Endothelial cell of umbilical vein (primary cell): ENCODE measurements at regions not wholly inside any gene's neighbourhood (a gene's known extent, or its start where the extent isn't known, plus 50 kb on each side); places are given as distances from the start of the nearest gene placed in this dataset.

Experiments
- BruUV-seq: library from RNA; stranded (reverse); fragments of 400-500 nt; replicated peaks from 2 replicates; lab custom pipeline; 2021; lab: Mats Ljungman, UMichigan
- CTCF ChIA-PET: fragments of 300-600, 350-600 bp; sonication (Branson Sonifier 250); formaldehyde crosslinking; loops from one replicate; lab custom pipeline; 2021; ENCODE audit warnings: antibody characterized with exemption, inconsistent platforms; lab: Charles Lee
- POLR2A ChIA-PET: fragments of 300-600, 350-600 bp; sonication (Branson Sonifier 250); formaldehyde crosslinking; loops from one replicate; lab custom pipeline; 2021; ENCODE audit warnings: antibody characterized with exemption, inconsistent platforms; lab: Charles Lee
- DNase-seq: peaks from one replicate; pipeline ENCODE4 v3.0.0-alpha.2; 2011; ENCODE audit warnings: low read depth, low spot score
- FAIRE-seq: peaks from 2 replicates; lab custom pipeline; 2011; peaks lifted over from hg19 to GRCh38; lab: Jason Lieb, UNC
- H2AFZ ChIP-seq: 2 replicates; pipeline ENCODE4 v1.6.0; 2012; ENCODE audit warnings: low read depth, low read length, control low read depth, inconsistent platforms
- H3K27ac ChIP-seq: 2 replicates; pipeline ENCODE4 v1.5.1; 2011; ENCODE audit warnings: low read depth, mild to moderate bottlenecking, control low read depth, low read length, moderate library complexity; ENCODE audit not compliant: insufficient read depth
- H3K27me3 ChIP-seq, 2 experiments: 2 replicates each; pipeline versions ENCODE4 v1.6.0 to v1.6.1; 2011; ENCODE audit warnings: low read length in 2 of 2, mixed read lengths in 1 of 2; ENCODE audit not compliant: control insufficient read depth in 2 of 2, insufficient read depth in 2 of 2
- H3K36me3 ChIP-seq, 2 experiments: 2 replicates in 1 of 2; 3 replicates in 1 of 2; pipeline ENCODE4 v1.5.1; 2011; ENCODE audit warnings: low read length in 2 of 2, mild to moderate bottlenecking in 1 of 2, moderate library complexity in 1 of 2; ENCODE audit not compliant: control insufficient read depth in 2 of 2, insufficient read depth in 2 of 2; ENCODE audit errors: extremely low read depth in 1 of 2
- H3K4me1 ChIP-seq: 3 replicates; pipeline ENCODE4 v1.5.1; 2011; ENCODE audit warnings: mild to moderate bottlenecking, low read length; ENCODE audit not compliant: control insufficient read depth, insufficient read depth; ENCODE audit errors: extremely low read depth
- H3K4me2 ChIP-seq: 2 replicates; pipeline ENCODE4 v1.6.1; 2011; ENCODE audit warnings: low read length, control low read depth, mixed read lengths; ENCODE audit not compliant: insufficient read depth
- H3K4me3 ChIP-seq, 3 experiments: fragments of 200-600 bp in 1 of 3; sonication (generic), shearing (Covaris generic) in 1 of 3; replicated peaks in 1 of 3; 2 replicates each; pipeline ENCODE4 v1.5.1; 2011 to 2016; ENCODE audit warnings: control low read depth in 3 of 3, low read length in 3 of 3, mild to moderate bottlenecking in 2 of 3, inconsistent platforms in 1 of 3, low read depth in 1 of 3, moderate library complexity in 1 of 3; ENCODE audit not compliant: insufficient read depth in 1 of 3
- H3K79me2 ChIP-seq: 2 replicates; pipeline ENCODE4 v1.6.0; 2012; ENCODE audit warnings: low read length, inconsistent platforms; ENCODE audit not compliant: control insufficient read depth, insufficient read depth
- H3K9ac ChIP-seq: replicated peaks from 2 replicates; pipeline ENCODE3; 2011; ENCODE audit warnings: low read length, control low read depth; ENCODE audit not compliant: insufficient read depth; ENCODE audit errors: extremely low read depth
- H3K9me1 ChIP-seq: replicated peaks from 3 replicates; pipeline ENCODE4 v1.6.0; 2011; ENCODE audit warnings: mild to moderate bottlenecking, low read length; ENCODE audit not compliant: control insufficient read depth, insufficient read depth; ENCODE audit errors: extremely low read depth
- H3K9me3 ChIP-seq: replicated peaks from 2 replicates; pipeline ENCODE4 v1.5.1; 2012; ENCODE audit warnings: low read length, inconsistent platforms; ENCODE audit not compliant: control insufficient read depth, insufficient read depth
- H4K20me1 ChIP-seq: replicated peaks from 2 replicates; pipeline ENCODE3; 2011; ENCODE audit warnings: mild to moderate bottlenecking, low read length; ENCODE audit not compliant: control insufficient read depth, insufficient read depth; ENCODE audit errors: extremely low read depth
- CTCF ChIP-seq, 2 donors: IDR thresholded peaks; 1 replicate in 1 of 2; 2 replicates in 1 of 2; pipeline ENCODE4 v1.5.1; 2011; ENCODE audit warnings: low read length in 2 of 2, mild to moderate bottlenecking in 2 of 2, moderate library complexity in 2 of 2, control low read depth in 1 of 2, inconsistent platforms in 1 of 2, low read depth in 1 of 2; ENCODE audit not compliant: insufficient read depth in 1 of 2; ENCODE audit errors: extremely low read depth in 1 of 2
- EZH2 ChIP-seq: IDR thresholded peaks from 2 replicates; pipeline ENCODE4 v1.6.1; 2012; ENCODE audit warnings: borderline replicate concordance, low read depth, mild to moderate bottlenecking, moderate library complexity, low read length, inconsistent platforms; ENCODE audit not compliant: severe bottlenecking
- FOS ChIP-seq: IDR thresholded peaks from 2 replicates; pipeline ENCODE4 v1.6.1; 2011; ENCODE audit warnings: mild to moderate bottlenecking, low read length, moderate library complexity, borderline replicate concordance; ENCODE audit not compliant: insufficient read depth
- GATA2 ChIP-seq: IDR thresholded peaks from 2 replicates; pipeline ENCODE4 v1.7.0; 2011; ENCODE audit warnings: low read depth, mild to moderate bottlenecking, moderate library complexity, mixed read lengths, low read length; ENCODE audit not compliant: insufficient read length, insufficient read depth
- JUN ChIP-seq: IDR thresholded peaks from 2 replicates; pipeline ENCODE4 v1.6.1; 2011; ENCODE audit warnings: borderline replicate concordance, low read depth; ENCODE audit not compliant: insufficient read length, insufficient read depth
- MAX ChIP-seq: IDR thresholded peaks from 2 replicates; pipeline ENCODE4 v1.6.1; 2011; ENCODE audit not compliant: insufficient read depth, insufficient read length
- MYC ChIP-seq: IDR thresholded peaks from one replicate; pipeline ENCODE4 v1.6.1; 2011; ENCODE audit warnings: mild to moderate bottlenecking, low read depth, low read length
- POLR2A ChIP-seq: IDR thresholded peaks from 2 replicates; pipeline ENCODE4 v1.6.1; 2012; ENCODE audit warnings: low read depth, mild to moderate bottlenecking, control low read depth, low read length
- POLR2AphosphoS5 ChIP-seq: IDR thresholded peaks from 2 replicates; pipeline ENCODE4 v1.6.1; 2012; ENCODE audit warnings: low read depth, mild to moderate bottlenecking, control low read depth, low read length, moderate library complexity; ENCODE audit not compliant: insufficient read depth
- dilution Hi-C: fragments of 300-500 bp; cut with MboI; formaldehyde crosslinking; loops from one replicate; pipeline ENCODE4 v1.15.0; 2019; ENCODE audit warnings: low sequenced_read_pairs; ENCODE audit not compliant: extremely low pct_ligation_motif_present
- intact Hi-C: fragments of 100-400 bp; cut with micrococcal nuclease; formaldehyde crosslinking; loops from one replicate; pipeline ENCODE4 v1.10.0; 2022

- FAIRE-seq = no peak
- Histone ChIP-seq H3K9me3 (no peaks in the 10 kb centered on the region), H3K4me2 (no peak overlapping the region), H3K4me3 (no peak overlapping the region), H4K20me1 (no peaks in the 10 kb centered on the region), H3K4me1 (no peaks in the 10 kb centered on the region), H3K9me1 (no peaks in the 10 kb centered on the region), H3K27me3 (no peaks in the 10 kb centered on the region), H3K9ac (no peak overlapping the region), H3K27ac (no peak overlapping the region), H3K36me3 (no peaks in the 10 kb centered on the region), H2AFZ (no peak overlapping the region), H3K79me2 (no peaks in the 10 kb centered on the region)
- dilution Hi-C loops (no loop called here), intact Hi-C loops (no loop called here)
- no TSS peak for BruUV-seq
- no peak for DNase-seq
- no peak for TF ChIP-seq JUN
- no peak for TF ChIP-seq FOS
- TF ChIP-seq GATA2 = no peak
- no peak for TF ChIP-seq EZH2
- TF ChIP-seq MYC = no peak
- no peak for TF ChIP-seq MAX
- no peak for TF ChIP-seq CTCF (IDR thresholded peaks at IDR 0.05; ENCODE audit: extremely low read depth in 1 of 2, insufficient read depth in 1 of 2, low read depth in 1 of 2, low read length in 2 of 2)
- no peak for TF ChIP-seq POLR2AphosphoS5
- no peak for TF ChIP-seq POLR2A
- ChIA-PET CTCF (no interaction called here), POLR2A (no interaction called here)
These were observed 91.3 kb upstream of the SMIM30 start for GRCh38 chr7:113209449-113210203.
